ENCODE measurements at regions not wholly inside any gene's neighbourhood (a gene's known extent, or its start where the extent isn't known, plus 50 kb on each side); places are given as distances from the start of the nearest gene placed in this dataset.

- DNase-seq = no peak
Observed at GRCh38 chr7:130897515-130898419, 163.8 kb upstream of the KLF14 start.

DNA sequence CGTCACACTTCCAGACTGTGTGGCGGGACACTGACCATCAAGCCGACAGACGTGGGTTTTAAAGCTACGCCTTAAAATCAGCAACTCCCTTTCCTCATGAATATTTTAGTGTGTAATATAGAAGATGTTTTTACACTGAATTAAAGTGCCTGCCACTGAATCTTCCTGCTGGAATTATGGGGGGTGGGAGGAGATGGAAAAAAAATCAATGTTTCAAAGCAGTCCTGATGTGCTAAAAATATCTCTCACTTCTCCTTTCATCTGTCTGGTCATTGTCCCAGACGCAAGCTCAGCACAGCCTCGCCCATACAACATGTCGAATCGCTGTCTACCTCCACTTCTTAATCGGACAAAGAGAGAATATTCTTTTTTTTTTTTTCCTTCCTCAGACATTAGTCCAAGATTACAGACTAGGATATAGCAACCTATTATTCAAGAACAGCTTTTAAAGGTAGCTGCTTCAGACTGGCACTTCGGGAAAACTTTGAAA is 165.1 kb upstream of the KLF14 start:
- DNase-seq = no peak

DNA sequence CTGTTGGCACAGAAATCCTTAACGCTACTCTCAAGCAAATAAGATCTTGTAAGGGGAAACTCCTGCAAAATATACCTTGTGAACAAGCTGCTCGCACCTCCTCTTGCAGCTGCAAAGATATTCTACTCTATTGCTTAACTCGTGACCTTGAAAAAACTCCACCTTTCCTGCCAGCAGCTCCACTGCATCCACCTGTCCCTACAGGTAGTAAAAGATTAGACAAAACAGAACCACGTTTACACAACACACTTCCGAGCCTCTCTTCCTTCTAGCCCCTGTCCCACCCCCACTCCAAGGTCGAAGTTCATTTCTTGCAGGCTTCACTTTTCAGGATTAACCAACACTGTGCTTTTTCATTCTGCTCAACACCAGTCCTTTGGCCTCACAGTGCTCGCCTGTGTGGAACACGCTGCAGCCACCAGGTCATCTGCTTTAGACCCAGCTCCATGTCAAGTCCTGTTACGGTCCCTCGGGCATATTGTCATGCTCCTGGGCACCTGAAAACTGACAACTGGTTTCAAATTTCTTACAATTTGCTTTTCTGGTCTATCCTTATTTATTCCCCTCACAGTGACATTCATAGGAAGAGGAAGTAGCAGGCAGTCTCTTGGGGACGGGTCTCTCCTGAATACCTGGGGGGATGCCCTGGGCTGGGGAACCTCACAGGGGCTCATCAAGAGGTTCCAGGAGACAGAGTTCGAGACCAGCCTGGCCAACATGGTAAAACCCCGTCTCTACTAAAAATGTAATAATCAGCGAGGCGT is 165.8 kb upstream of the KLF14 start:
- DNase-seq = no peak

GRCh38 chr7:130900471-130901076 is 166.6 kb upstream of the KLF14 start:
- no peak for DNase-seq

- DNase-seq = no peak
Observed at GRCh38 chr7:130901209-130901783, 167.3 kb upstream of the KLF14 start.

DNA sequence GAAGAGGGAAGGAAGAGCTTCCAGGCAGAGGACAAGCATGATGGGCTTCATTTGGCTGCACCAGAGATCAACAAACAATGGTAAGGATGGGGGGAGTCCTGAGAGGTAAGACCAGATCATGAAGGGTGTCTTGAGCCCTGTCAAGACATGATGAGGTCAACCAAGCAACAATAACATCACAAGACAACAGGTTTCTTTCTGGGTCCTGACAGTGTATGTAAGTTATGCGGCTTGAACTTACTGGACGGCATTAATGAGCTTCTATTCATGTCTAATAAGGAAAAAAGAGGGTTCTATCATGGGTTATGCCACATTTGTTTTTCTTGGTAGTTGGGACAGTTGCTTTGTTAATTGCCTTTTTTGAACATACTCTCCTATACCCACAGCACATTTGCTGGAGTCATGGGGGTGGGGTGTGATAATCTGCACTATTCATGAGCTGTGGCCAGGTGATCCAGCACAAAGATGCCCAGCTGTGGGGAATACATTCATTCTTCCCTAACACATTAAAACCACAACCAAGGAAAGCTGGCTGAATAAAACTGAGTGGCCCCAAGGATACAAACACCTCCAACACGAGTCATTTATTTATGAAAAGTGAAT is 168.8 kb upstream of the KLF14 start:
- no peak for DNase-seq

DNA sequence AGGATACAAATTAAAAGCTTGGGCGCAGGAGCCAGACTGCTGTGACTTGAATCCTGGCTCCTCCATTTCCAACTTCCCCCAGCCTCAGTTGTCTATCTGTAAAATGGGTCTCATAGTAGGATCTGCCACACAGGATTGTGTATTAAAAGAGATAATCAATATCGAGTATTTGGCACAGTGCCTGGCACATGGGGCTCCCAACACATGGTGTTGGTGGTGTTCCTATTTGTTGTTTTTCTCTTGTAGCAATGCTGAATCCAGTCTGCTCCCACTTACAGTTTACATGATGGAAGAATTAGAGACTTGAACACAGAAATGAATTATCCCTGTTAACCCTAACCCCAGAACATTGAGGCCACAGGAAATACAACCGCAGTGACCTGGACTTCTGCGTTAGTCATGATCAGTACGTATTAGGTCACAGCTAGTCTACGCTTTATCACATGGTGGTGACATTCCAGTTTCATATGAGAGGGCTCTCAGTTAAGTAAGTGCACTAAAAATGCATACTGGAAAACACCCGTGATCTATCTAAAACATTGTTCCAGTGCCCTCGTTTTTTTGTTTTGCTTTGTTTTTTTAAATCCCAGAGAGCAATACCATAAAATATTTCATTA is 169.5 kb upstream of the KLF14 start:
- DNase-seq = no peak

DNA sequence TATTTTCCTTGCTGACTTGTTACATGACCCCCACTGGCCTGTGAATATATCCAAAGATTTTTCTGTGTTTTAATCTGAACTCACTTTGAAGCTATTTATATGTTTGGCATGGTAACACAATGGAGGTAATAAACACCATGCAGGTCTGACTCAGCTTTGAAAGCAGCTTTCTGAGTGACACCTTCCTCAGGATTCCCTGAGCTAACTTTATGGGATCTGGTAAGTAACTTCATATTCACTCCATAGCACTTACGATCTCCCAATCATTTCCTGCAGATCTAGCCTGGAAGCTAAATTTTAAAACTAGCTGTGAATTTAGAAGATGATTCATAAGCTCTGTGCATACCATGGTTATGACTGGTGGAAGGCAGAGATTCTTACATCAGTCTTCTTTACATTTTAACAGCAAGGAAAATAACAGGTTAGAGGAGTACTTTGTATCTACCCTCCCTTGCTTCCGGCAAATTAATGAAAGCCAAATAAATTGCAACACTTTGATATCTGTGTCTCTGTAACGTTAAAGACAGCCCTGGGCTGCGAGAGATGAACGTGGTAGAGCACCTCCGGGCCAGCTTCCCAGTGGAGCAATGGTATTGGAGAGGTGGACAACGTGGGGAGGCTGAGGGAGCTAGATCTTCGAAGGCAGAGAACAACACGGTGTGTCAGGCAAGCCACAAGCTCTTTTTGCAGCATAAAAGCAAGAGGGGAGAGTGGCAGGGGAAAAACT is 170.2 kb upstream of the KLF14 start:
- no peak for DNase-seq

GRCh38 chr7:130904792-130905191 is 170.8 kb upstream of the KLF14 start:
- no peak for DNase-seq

DNA sequence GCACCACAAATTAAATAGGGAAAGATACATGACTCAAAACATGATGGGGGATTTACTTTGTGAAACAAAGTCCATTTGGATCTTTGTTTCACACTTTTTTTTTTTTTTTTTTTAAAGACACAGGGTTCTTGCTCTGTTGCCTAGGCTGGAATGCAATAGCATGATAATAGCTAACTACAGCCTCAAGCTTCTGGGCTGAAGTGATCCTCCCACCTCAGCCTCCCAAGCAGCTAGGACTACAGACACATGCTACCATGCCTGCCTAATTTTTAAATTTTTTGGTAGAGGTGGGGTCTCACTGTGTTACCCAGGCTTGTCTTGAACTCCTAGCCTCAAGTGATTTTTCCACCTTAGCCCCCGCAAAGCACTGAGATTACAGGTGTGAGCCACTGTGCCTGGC is 172.6 kb upstream of the KLF14 start:
- DNase-seq = no peak

DNA sequence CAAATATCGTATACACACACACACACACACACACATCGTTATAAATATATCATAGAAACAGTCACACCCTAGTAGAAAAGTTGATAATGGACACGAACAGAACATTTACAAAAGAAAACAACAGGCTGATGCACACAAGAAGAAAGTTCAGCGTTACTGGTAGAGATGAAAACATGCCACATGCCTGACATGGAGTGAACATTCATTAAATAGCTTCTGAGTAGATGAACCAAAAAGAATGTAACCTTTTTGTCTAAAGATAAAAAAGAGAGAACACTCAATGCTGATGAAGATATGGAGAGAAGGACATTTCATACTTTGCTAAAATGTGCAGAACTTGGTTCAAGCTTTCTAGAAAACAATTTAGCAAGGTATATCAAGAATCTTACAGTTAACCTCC is 173.4 kb upstream of the KLF14 start:
- DNase-seq = no peak

GRCh38 chr7:130908345-130909160 is 174.5 kb upstream of the KLF14 start:
- DNase-seq = no peak

DNA sequence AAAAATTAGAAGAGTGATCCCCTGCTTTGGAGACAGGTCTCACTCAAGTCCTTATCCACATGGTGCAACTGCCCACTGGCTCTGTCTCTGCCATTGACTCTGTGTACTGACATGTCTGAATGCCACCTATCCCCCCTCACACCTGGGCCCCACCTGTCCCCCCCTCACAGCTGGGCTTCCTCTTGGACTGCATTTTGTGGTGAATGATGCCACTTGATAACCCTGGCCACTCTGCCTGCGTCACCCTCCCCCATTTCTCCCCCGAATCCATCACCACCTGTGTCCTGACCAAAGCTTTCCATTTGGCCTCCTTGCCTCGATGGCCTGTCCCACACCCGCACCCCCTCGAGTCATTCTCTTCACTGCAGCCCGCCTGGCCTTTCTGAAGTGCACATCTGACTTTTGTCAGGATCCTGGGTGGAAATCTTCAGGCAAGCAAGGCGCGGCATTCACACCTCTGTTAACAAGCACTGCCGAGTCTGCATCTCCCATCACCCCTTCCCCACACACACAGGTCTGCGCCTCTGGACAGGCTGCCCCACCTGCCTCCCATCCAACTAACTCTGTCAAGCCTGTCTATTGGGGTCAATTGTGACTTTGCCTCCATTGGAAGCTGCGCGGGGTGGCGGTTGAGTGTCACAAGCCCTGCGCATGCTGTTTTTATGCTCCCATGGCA is 175.3 kb upstream of the KLF14 start:
- DNase-seq = no peak

GRCh38 chr7:130909881-130910672 is 176.1 kb upstream of the KLF14 start:
- no peak for DNase-seq

GRCh38 chr7:130910949-130911944 is 177.2 kb upstream of the KLF14 start:
- no peak for DNase-seq

GRCh38 chr7:130912082-130912861 is 178.3 kb upstream of the KLF14 start:
- no peak for DNase-seq
